ENCODE measurements at regions not wholly inside any gene's neighbourhood (a gene's known extent, or its start where the extent isn't known, plus 50 kb on each side); places are given as distances from the start of the nearest gene placed in this dataset.

DNA sequence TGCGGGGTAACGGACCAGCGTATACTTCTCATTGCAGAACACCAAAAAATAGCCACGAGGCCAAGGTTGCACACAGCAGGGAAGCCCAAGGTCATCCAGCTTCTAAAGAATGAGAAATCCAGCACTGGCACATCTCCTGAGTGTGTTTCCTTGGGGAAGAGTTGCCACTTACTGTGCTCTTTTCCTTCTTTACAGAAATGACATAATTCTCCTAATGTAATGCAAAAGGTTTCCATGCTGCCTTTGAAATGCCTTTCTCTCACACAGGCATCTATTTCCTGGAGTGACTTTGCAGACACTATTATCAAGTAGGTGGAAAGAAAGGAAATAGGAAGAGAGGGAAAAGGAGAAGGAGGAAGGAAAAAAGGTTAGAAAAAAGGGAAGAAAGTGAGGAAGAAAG, 862.1 kb upstream of the CELF4 start:
- no peak for FAIRE-seq
- DNase-seq (ENCODE audit: insufficient read length, low spot score): no peak

DNA sequence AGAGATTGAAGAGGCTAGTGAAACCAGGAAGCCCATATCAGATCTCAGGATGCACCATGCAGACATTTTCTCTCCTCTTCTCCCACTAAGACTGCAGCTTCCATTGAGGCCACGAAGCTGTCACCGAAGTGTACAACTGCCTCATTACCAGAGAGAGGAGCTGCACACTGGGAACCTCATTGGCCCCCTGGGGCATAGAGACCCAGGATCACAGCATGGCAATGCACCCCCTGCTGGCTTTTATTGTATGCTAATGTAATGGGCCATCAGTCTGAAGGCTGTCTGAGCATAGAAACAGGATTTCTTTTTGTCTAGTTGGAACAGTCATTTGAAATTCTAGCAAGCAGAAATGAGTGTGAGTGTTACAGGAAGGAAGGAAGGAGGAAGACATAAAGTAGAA, 861.6 kb upstream of the CELF4 start:
- DNase-seq (ENCODE audit: insufficient read length, low spot score): no peak
- no peak for FAIRE-seq

DNA sequence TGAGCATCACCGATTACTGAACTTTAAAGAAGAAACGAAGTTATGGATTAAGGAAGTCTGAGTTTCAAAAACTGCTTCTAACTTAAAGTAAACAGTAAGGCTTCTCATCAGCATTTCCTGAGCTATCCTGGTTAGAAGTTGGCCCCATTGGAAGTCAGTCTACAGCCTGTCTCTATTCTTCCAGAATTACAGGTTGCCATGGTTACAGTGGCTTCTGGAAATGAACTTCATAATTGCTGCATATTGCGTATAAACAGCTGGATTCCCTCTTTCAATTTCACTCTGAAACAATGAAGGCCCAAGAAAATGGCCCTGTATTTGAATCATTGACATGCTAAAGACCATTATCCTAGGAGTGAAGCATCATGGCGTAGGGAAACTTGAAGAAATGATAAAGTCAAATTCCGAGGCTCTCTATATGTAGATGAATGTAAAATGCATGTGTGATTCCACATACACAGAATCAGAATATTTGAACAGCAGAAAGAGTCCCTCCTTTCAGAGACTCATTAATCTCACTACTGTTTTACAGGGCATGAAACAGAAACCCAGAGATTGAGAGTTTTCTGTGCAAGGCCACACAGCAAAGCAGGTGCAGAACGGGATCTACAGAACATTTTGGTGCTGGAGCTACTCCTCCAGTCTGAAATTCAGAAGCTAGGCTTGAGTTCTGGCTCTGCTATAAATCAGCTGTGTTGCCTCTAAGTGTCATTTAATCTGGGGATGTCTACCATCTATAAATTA, 856.4 kb upstream of the CELF4 start:
- no peak for DNase-seq (ENCODE audit: insufficient read length, low spot score)
- no peak for FAIRE-seq

DNA sequence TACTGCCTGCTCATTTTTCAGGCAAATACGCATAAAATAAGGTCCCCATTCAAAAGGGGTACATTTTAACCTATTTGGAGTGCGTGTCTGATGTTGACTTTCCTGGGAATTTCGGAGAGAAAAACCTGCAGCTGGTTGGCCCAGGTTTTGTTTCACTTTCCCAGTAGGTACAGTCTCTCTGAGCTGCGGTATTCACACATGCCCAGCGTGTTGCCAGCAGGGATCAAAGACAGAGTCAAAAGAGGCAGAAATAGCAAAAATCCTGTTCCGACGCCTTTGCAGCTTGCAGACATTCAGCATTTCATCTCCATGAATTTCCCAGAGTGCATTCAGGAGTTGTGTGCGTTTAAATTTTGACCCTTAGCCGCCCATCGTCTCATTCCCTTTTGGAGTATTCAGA, 855.4 kb upstream of the CELF4 start:
- DNase-seq (ENCODE audit: insufficient read length, low spot score): no peak
- FAIRE-seq: no peak

DNA sequence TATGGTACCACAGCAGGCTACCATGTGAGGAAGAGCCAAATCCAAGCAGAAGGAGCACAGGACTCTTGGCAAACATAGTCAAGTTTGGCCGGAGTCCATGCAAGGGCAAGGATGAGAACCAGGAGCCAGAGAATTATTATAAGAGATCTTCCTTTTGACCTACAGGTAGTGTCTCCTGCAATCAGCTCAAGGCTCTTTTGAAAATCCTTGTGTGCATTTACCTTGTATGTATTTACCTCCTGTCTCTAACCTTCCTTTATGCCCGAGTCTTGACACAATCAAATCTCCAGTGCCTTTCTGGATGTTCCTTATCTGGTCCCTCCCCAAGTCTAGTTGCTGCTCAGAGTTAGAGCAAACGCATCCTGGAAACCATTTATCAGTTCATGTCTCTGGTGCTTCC, 855.0 kb upstream of the CELF4 start:
- FAIRE-seq (no peak), DNase-seq (ENCODE audit: insufficient read length, low spot score) (no peak)

DNA sequence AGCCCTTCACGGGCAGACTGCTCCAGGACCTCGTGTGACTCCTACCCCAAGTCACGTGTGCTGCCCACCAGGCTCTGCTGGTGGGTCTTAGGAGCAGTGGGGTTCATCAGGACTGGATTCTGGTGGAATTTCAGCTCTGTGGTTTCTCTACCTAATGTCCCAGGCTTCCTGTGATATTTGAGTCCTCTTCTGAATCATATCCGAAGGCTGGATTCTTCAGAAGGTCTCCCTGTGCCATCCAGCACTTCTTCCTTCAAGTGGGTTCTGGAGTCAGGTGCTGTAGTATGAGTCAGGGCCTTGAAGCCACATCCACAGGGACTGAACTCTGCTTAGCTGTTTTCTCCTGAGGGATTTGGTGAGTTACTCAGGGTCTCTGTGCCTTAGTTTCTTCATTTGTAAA, 850.2 kb upstream of the CELF4 start:
- no peak for DNase-seq (ENCODE audit: insufficient read length, low spot score)
- no peak for FAIRE-seq

DNA sequence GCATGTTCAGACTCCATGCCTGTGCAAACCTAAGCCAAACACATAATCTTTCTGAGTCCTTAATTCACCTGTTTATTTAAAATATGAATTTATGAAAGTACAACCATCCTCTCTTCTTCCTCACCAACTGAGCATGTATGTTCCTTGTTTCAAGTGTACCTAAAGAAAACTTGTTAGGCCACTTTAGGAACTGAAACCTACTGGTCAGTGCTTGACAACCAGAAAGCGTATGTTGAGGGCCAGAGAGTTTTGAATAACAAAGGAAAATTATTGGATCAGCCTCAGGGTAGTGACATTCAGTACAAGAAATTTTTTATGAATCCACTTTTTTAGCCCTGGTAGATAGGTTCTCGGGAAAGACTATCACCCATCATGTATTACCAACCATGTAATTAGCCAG, 847.6 kb upstream of the CELF4 start:
- DNase-seq (ENCODE audit: insufficient read length, low spot score) (no peak), FAIRE-seq (no peak)

DNA sequence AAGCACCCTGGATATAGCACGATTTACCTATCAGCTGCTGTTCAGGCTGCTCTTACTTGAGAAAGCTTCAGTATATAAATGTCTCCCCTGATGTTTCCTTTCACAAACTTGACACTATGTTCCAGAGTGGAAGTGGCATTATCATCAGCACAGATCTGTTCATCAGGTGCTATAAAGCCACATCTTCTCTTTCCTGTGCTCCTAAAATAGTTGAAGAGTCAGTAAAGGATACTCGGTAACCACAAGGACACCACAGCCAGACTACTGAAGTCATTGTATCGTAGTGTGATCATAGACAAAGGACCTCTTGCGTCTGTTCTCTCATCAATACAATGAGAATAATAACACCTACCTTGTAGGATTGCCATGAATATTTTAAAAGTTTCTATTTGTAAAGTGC, 841.0 kb upstream of the CELF4 start:
- no peak for FAIRE-seq
- DNase-seq (ENCODE audit: insufficient read length, low spot score): no peak

DNA sequence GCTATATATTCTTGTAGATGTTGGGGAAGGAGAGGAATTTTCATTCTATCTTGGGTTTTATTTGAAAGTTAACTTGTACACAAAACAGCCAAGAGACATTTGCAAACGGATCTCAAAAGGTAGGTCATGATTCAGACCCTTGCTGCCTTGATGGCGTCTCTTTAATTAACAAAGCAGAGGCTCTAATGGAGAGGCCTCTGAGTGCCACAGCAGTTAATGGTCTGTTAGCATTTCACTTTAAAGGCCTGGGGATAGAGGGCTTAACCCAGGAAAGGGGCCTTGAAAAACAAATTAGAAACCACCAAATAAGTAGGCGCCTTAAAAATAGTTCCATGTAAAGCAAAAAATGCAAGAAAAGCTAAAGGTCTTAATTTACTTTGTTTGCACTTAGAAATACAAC, 836.9 kb upstream of the CELF4 start:
- DNase-seq (ENCODE audit: insufficient read length, low spot score): no peak
- no peak for FAIRE-seq

DNA sequence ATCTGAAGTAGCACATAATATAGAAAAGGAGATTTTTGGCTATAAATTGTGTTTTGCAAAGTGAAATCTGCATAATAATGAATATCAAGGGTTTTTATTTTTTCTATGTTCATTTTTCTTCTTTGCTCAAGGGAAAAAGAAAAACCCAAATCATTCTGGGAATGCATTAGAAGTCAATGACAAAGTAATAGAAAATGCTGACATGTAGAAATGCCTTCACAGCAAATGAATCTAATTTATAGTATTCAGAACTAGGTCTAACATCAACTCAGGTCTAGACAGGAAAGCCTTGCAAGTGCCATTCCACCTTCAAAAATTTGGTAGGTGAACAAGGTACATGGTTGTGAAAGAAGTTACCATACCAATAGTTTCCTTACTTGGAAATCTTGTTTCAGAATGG, 831.5 kb upstream of the CELF4 start:
- no peak for FAIRE-seq
- no peak for DNase-seq (ENCODE audit: insufficient read length, low spot score)

DNA sequence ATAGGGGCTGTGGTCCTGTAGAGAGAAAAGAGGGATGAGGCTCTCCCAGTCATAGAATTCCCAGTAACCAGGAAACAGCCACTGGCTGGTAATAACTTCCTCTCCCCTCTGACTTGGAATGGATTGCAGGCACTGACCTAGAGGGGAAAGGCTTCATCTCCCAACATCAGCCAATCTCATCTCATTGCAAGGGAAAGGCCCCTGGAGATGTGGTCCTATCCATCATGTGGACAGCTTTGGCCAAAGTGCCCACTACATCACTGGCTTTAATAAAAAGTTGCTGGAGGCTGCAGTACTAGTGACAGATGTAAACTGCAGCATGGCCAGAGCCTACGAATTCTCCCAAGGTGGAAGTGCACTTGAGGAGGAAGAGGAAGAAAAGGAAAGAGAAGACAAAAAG, 820.5 kb upstream of the CELF4 start:
- FAIRE-seq: no peak
- no peak for DNase-seq (ENCODE audit: insufficient read length, low spot score)

DNA sequence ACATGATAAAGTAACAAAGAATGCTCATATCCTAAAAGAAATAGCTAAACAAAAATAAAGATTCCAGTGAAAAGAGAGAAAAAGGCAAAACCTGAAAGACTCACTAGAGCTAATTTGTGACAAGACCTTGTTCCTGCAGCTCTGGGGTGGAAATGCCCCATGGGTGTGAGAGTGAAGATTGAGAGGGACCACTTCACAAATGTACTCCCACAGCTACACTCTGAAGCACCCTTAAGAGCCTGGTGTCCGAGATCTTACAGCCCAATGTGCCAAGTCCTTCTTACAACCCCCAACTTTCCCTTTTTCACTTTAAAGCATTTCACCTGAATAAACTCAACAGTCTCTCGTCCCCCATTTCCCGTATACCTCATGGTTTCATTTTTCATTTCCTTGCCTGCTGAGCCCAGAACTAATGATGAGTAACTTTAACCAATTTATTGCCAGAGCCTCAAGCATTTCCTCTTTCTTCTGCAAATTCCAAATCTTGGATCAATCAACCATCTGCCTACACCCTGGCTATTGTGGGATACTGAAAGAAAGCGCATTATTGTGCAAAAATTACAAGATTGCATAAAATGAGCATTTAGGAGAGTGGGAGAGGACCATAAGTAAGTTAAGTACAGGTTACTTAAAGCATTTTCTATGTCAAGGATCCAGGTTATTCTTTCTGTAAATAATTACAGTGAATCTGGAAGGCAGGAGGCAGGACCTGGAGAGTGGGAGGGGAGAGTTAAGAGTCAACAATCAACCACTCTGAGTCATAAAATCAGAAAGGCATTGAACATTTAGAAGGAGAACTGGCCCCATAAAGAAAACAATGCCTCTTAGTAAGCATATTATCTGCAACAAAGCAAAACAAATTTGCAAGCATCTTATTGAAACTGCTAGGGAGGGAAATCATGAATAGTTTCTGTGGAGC, 804.4 kb upstream of the CELF4 start:
- FAIRE-seq (no peak), DNase-seq (ENCODE audit: insufficient read length, low spot score) (peak; percentile 1)

DNA sequence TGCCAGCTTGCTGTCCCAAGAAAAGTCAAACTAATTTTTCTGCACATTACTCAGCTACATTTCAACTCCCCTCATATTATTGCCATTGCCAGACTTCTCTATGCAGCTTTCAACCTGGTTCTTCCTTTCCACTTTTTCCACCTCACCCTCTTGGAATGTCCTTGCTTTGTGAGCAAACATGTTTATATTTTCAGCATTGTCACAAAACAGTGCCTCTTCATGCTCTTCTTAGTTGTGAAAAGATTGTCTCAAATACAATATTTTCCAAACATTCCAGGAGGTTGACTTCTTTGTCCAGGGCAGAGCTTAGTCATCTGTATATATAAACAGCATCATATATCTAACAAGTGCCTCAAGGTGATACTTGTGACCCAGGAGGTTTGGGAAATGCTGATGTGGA, 803.3 kb upstream of the CELF4 start:
- FAIRE-seq (no peak), DNase-seq (ENCODE audit: insufficient read length, low spot score) (no peak)

DNA sequence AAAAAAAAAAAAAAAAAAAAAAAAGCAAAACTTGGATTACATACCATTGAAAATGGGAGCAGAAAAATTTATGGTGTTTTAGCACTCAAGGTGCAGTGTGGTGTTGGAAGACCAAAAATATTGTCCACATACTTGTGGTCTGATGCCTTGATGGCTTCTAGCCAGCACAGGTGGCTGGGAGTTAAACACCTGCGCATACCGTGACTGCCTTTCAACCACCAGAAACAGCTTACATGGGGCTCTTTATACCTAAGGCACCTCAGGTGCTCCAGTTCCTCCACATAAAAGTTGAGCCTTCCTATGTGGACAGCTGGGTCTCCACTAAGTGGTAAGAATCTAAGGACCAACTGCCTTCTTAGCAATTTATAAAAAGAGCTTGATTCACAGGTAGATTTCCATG, 802.6 kb upstream of the CELF4 start:
- FAIRE-seq (no peak), DNase-seq (ENCODE audit: insufficient read length, low spot score) (no peak)

DNA sequence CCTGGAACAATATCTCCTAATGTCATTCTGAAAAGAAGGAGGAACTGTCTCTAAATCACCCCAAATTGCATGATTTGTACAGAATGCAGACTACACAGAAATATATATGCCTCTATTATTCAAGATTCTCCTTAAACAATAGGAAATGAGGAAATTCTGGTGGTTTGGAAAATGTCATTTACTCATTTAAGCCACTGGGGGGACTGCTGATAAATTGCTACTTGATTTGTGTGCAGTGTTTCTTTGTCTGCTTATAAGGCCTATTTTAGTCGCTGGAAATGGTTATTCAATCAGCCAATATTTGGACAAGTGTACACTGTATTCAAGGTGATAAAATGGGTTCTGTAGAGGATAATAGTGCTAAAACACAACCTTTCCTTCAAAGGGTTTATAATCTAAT, 801.9 kb upstream of the CELF4 start:
- FAIRE-seq (no peak), DNase-seq (ENCODE audit: insufficient read length, low spot score) (no peak)

DNA sequence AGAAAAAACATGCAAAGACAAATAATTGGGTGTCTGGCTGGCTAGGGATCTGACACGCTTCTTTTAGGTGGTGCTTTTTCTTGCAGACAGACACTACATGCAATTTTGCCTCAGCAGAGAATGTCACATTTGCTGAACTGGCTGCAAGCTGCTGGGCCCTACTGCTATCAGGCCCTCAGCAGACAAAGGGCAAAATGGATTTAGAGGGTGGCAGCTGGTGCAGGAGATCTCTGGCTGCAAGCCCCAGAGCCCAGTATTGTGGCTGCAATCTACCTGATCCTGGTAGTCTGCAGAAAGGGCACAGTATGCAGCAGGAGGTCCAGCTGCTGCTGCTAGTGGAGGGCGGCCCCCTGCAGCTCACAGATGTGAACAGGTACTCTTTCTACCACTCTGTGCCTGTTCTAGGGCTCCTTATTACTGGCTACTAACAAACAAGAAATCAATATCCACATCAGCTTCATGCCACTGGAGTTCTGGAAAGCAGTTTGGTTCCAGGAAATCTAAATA, 796.7 kb upstream of the CELF4 start:
- FAIRE-seq (no peak), DNase-seq (ENCODE audit: insufficient read length, low spot score) (no peak)

DNA sequence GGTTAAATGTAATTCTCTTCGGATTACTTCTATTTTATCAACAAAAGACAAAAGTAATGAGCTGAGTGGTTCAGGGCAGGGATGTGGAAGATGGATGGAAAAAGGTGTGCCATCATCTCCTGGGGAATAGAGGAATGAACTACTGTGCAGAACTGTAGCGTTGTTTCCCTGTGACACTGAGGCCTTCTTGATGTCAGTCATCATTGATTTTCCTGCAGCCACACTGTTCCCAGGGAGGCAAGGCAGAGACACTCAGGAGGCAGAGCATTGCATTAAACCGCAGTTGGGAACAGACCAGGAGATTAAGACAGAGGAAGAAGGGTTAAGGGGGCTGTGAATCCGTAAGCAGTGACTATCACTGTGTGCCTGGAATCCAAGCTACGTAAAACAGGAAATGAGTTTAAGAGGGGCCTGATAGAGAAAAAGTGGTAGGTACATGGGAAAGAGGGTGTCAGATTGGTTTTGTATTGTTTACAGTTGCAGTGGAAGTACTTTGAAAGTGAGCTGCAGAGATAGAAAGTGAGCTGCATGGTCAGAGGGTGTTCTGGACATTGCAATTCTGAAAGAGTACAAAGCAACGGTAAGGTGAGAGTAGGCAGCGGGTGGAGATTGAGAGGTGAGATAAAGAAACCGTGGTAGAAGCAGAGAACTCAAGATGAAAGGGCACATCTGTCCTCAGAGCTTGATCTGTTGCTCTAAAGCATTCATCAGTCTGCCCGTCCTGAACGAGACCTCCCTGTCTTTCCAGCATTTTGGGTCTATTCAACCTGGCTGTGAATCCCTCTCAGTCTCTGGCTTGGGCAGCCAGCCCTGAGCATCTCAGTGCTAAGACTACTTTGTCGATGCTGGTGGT, 793.4 kb upstream of the CELF4 start:
- FAIRE-seq (no peak), DNase-seq (ENCODE audit: insufficient read length, low spot score) (no peak)

DNA sequence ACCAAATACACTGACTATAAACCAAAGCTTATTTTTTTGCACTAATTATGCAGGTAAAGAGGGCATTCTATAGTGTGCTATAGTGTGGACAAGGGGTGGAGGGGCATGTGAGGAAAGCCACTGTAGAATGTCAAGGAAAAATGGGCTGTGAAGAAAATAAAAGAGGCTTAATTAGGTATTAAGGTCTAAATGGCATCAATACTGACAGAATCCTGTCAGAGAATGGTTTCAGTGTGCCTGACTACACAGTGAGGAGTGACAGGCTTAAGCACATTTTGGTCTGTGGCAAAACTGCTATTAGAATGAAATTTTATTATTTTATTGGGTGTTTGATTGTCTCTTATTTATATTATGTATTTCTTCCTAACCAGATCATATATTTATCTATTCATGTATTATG, 787.6 kb upstream of the CELF4 start:
- no peak for DNase-seq (ENCODE audit: insufficient read length, low spot score)
- no peak for FAIRE-seq

DNA sequence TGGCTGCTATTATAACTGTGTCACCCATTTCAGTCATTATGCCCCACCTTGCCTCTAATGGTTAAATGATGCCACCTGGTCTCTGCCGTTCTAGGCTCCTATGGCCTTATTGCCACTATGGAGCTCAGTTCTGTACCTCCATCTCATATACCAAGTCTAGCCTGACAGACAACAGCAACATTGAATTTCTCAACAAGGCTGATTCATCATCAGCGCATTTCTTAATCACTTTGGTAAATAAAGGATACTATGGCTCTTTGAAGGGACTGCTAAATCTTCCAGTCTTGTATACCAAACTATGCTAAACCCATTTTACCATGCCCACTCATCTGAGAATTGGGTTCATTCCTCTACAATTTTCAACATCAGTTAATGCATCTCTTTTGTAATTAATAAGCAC, 784.5 kb upstream of the CELF4 start:
- DNase-seq (ENCODE audit: insufficient read length, low spot score) (no peak), FAIRE-seq (no peak)

DNA sequence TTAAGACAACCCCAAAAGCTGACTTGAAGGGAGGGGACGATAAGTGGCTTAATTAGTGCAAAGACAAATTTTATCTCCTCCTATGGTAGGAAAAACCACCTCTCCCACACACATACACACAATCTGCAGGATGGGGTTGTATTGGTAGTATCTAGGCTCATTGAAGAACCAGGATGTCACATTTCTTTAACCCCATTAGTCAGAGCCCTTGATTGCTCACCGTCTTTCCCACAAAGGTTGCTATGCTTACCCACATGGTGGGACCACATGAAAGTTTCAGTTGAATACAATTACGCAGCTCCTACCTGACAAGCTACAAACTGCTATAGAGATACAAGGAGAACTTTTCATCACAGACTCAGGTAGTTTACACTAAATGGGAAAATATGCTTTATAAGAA, 765.0 kb upstream of the CELF4 start:
- FAIRE-seq (no peak), DNase-seq (ENCODE audit: insufficient read length, low spot score) (no peak)

DNA sequence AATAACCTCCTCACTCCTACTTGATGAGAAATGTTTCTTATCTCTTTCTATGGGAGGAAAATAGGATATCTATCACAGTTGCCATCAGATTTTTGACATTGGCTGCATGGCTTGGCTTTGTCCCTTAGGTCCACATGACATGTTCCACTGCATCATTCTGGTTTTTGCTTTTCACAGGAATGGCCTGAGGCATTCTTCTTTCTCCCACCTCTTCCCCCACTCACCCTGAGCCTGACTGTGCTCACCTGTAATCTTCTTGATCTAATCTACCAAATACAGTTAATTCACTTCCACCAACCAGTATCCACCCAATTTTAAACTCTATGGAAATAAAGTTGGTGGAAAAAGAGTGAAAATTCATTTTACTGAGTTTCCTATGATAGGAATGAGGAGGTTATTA, 763.5 kb upstream of the CELF4 start:
- FAIRE-seq: no peak
- no peak for DNase-seq (ENCODE audit: insufficient read length, low spot score)
